ENCODE measurements at regions not wholly inside any gene's neighbourhood (a gene's known extent, or its start where the extent isn't known, plus 50 kb on each side); places are given as distances from the start of the nearest gene placed in this dataset.

DNA sequence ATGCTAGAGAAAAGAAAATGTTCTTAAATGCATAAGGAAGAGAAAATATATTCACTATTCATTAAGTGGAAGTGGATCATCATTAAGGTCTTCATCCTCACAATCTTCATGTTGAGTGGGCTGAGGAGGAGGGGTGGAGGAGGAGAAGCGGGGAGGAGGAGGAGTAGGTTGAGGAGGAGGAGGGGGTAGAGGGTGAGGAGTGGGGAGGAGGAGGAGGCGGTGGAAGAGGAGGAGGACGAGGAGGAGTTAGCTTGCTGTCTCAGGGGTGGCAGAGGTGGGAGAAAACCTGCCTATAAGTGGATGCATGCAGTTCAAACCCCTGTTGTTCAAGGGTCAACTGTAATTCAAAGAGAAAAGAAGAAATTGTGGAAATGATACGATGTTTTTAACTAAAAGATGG lies 71.6 kb downstream of the MYEOV start:
- DNase-seq, result no peak

DNA sequence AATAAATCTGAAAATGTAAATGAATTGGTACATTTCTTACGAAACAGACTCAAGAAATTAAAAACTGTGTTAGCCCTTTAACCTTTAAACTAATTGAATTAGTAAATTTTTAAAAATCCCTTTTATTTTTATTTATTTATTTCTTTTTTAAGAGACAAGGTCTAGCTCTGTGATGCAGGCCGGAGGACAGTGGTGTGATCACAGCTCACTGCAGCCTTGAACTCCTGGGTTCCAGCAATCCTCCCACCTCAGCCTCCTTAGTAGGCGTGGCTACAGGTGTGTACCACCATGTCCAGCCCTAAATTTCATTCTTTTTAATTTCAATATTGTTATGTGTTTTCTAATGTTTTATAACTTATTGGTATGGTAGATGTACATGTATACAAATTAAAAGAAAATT lies 72.6 kb downstream of the MYEOV start:
- DNase-seq, result no peak

DNA sequence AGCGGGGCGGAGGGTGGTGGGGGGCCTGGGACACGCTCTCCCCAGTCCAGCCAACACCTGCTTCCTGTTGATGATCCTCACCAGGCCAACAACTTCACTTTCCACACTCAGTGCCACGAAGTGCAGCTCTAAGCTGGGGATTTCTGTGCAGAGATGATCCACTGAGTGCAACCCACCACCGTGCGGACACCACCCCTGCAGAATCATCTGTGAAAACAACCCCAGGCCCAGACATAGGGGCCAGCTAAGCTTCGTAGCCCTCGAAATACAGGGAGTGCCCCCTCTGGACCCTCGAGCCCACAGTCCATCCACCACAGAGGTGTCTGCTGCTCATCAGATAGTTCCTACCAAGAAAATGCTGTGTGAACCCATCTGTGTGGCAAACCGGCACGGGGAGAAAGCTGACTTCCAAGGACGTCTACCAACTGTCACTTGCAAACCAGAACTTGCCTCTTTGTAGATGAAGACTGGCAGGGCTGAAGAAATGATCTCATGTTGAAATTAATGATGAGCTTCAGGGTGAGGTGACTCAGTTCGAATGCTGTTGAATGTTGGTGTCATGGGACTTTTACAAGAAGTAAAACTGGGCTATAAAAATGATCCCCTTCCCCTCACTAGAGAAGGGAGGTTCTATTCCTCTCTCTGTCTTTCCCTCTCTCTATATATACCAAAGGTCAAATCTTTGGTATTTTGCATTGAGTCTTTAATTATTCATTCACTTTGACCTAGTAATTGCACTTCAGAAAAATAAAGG lies 73.4 kb downstream of the MYEOV start:
- DNase-seq, result no peak

DNA sequence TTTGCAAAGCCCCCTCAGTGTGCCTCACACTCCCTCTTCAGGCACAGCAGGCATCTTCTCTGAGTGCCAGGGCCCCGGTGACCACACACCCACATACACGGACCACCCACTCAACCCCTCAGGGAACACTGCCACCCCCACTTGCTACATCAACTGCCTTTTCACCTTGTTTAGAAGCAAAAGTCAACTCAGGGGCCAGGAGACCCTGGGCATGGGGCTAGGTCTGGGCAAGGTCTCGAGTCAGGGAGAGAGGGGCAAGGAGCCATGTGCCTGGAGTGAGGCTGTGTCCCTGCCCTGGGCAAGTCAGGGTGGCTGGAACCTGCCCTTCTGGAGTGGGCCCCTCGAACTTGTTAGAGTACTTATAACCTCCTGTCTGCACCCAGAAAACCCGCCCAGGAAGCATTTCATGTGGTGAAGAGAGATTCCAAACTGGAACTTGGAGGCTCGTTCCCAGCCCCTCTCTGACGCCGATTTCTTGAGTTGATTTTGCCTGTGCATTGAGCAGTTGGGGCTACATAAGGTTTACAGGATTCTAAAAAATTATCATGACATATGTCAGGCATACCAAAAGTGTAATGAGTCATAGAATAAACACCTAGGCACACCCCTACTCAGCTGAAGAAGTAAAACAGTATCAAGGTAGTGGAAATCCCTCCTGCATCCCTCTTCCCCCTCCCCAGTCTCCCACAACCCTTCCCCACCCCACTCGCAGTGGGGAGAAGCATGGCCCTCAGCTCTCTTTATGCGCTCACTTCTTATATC lies 74.3 kb downstream of the MYEOV start:
- DNase-seq, result no peak

DNA sequence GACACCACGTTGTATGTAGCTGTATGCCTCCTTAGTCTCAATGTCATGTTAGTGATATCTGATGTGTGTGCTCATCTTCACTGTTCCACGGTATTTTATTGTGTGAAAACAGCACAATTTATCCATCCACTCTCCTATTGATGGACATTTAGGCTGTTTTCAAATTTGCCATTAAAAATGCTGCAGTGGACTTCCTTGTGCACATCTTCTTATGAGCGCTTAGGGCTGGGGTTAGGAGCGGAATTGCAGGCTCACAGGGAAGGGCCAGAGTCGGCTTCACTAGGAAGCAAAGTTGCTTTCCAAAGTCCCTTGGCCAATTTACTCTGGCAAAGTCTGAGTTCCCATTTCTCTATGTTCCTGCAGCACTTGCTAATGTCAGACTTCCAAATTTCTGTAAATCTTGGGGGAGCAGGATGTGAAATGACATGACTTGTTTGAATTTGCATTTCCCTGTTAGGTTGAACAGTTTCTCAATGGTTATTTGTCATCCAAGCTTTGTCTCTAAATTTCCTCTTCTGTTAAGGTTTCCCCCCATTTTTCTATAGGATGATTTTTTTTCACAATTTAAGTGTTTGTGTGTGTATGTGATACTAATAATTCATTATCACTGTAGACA lies 75.4 kb downstream of the MYEOV start:
- no peak for DNase-seq

DNA sequence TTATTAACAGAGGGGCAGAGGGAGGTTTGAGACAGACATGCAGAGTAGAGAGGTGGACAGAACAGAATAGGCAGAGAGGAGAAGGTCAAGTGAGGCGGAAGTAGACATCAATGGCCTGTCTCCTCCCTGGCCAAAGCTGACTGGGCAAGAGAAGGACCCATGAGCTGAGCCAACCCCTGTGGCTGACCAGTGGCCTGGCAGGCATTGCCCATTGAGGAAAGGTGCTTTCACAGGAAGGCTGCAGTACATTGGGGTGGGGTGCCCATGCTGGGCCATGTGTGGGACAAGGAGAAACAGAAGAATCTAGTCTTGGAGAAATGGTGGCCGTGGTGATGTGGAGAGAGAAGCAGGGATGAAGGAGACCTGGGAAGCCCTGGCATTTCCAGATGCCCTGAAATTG lies 76.0 kb downstream of the MYEOV start:
- DNase-seq, result no peak

DNA sequence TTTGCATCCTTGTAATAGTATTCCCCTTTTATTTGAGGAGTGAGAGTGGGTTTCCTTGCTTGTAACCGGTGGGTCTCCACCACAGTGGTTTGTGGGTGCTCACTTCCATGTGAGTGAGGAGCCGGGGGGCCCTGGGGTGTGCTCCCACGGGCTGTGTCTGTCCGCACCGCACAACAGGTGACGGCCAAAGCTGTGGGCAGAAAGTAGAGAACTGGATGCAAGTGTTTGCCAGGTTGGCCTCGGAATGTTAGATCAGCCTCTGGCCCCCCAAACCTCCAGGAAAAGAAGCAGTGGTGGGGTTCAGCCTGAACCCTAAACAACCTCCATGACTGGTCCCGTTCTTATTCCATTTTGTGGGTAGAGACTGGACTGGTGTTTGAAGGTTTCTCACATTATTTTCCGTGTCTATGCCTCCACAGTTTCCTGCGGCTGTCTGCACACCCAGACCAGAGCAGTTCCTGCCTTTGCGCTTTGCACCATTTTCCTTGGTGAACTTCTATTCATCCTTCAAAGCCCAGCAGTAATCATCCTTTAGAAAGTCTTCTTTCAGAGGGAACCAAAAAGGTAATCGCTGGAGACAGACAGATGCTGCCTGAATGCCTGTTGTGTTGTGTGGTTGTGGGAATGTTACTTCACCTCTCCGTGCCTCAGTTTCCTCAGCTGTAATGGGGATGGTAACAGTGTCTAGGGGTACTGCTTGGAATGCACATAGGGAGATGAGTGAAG lies 77.2 kb downstream of the MYEOV start:
- DNase-seq, result no peak

DNA sequence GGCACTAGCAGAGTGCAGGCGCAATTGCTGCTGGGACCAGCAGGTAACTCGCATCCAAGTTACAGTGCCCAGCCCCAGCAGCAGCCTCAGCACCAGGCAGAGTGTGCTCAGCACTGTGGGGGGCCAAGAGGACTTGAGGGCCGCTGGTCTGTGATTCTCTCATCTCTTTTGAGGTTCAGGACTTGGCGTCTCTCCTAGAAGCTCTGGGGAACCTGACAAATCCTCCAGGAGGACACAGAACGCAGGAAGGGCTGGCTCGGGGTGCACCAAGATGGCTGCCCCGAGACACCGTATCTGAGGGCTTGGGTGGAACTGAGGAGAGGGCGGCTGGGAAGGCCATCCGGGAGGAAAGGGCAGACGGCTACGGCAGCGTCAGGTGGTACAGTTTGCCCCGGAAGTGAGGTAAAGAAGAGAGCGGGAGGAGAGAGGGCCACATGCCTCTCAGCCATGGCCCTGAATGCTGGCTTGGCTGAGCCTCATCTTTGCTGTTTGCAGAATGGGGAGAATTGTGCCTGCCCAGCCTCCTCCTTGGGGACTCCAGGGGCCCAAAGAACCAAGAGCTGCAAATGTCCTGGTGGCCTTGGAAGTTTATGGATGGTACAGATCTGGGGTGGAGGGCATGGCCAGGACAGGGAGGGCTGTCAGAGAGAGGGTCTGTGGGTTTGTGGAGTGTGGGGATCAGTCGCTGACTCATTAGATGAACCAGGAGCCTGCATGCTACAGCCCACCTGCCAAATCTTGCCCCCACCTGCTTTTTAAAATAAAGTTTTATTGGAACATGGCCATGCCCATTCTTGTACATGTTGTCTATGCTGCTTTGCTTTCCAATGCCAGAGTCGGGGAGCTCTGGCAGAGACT lies 78.0 kb downstream of the MYEOV start:
- DNase-seq, result no peak

DNA sequence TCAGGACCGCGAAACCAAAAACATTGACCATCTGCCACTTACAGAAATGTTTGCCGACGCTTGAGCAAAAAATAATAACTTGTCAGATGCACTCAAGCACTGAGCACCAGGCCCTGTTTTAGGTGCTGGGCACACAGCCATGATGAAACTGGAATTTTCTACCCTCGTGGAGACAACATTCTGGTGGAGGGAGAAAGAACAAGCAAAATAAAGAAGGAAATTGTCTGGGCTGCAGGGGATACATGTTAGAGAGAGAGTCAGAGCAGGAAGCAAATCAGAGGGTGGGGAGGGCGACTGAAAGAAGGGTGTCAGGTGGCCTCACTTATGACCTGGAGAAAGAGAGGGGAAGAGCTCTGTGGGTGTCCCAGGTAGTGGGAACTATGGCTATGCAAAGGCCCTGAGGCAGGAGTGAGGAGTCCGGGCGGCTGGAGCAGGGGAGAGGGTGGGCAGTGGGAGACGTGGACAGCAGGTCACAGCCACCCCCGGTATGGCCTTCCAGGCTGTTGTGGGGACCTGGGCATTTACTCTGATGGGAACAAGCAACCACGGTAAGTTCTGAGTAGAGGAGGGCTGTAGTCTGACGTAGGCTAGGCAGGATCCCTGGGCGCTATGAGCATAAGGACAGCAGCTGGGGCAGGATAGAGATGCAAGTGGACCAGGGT lies 78.8 kb downstream of the MYEOV start:
- no peak for DNase-seq

DNA sequence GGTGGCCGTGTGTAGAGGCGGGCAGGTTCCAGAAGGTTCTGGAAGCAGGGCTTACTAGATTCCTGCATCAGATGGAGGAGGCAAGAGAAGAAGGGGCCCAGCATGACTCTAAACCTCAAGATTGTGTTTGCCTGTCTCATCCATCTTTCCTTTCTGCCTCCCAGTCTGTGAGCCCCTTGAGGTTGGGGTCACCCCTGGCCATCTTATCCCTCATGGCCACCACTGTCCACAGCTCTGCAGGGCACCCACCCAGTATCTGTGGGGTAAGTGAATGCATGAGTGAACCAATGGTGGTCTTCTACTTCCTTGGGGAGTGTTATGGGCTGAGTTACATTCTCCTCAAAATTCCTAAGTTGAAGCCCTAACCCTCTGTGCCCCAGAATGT lies 79.3 kb downstream of the MYEOV start:
- no peak for DNase-seq

DNA sequence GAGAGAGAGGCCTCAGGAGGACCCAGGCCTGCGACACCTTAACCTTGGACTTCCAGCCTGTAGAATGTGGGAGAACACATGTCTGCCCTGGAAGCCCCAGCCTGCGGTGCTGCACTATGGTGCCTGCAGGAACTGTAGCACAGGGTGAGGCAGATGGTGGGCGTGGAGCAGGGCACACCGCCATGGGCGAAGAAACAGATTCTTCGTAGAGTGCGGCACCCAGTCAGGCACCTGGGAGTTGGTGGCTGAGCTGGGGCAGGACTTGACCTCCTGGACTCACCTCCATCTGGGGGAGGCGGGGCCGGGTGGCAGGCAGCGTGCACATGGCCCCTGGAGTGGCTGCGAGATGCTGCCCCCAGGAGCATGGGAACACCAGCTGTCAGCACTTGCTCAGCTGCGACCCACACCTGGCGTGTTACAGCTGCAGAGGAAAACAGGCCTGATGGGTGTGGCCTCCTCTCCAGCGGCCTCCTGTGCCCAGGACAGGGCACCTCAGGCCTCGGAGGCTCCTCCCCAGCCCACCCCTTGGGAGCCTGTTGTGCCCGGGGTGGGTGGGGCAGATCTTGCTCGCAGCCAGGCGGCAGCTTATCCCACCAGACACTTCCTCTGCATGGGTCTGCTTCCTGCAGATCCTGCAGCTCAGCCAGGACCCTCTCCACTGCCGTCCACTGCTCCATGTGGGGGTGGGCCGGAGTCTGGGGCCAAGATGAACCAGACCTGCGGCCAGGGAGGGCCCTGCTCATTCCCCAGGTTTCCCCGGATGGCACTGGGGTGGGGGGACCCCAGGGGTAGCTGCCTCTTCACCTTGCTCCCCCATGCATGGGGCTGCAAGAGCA lies 80.4 kb downstream of the MYEOV start:
- DNase-seq, result no peak

DNA sequence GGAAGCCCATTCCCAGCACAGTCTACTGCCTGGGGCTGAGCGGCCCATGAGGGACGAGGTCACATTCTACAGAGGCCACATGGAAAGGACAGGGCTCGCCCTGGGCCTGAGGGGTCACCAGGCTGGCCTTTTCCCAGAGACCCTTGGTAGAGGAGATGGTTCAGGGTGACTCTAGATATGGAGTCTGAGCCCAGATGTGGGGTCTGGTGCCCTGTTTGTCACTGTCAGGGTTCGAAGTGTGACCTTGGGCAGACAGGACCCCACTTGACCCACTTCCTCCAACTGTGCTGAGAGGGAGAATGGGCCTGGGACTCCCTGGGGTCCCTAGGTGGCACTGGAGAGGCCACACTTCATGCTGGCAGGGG lies 81.0 kb downstream of the MYEOV start:
- DNase-seq, result no peak

DNA sequence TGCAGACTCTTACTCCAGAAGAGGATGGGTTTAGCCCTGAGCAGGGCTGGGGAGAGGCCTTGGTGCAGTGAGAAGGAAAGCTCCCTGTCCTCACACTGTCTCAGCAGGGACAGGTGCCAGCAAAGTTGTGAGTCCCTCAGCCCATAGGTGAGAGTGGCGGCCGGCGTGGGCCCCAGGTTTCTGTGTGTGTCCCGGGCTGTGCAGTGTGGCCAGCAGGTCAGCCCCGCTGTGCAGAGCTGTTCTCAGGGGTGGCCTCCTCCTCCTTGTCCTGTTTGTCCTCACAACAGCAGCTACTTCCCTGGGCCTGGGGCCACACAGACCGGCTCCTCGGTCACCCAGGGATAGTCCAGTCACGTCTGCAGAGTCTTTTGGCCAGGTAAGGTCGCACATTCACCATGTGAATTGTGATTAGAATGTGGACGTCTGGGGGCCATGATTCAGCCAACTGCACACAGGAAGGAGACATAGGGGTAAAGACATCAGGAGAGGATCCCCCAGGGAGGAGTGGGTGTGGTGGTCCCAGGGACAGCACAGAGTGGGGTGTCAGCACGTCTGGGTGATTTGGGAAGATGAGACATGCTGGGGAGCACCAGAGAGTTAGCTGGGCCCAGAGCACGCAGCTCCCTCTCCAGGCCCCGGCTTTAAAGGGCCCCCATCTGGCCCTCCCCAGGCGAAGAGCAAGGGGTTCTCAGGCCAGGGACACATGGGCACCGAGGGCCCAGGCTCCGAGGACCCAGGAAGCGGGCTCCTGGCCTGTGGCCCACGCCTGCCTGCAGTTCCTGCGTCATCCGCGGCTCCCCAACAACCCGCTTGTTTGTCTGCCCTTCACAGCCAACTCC lies 81.6 kb downstream of the MYEOV start:
- no peak for DNase-seq

DNA sequence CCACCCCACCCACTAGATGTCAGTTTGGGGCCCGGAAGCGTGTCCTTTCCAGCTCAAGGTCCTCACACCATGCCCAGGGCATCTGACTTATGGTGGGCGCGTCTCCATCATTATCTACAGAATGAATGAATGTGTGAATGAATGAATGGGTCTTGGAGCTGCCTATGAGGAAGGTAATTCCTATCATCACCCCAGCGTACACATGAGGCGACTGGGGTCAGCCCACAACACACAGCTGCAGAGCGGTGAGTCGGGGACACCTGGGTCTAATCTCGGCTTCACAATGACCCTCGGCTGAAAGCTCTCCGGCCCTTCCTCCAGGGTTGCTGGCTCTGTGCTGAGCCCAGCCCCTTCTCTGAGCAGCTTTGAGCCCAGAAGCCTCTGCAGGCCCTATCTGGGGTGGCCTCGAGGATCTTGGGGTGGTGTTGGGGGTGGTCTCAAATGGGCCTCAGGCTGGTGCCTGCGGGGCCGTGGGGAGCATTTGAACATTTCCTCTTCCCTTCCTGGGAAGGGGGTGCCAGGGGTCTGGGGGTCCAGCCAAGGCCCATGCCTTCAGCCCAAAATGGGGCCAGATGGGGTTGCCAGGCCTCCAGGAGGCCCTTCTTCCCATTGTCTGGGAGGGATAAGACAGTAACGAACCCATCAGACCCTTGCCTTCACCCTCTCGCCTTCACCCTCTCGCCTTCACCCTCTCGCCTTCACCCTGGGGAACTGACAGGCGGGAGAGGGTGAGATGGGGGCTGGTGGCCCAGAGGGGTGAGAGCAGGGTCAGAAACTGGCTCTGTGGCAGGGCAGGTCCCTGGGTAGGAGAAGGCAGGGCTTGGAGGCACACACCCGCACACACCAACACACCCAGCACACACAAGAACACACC lies 82.4 kb downstream of the MYEOV start:
- no peak for DNase-seq

DNA sequence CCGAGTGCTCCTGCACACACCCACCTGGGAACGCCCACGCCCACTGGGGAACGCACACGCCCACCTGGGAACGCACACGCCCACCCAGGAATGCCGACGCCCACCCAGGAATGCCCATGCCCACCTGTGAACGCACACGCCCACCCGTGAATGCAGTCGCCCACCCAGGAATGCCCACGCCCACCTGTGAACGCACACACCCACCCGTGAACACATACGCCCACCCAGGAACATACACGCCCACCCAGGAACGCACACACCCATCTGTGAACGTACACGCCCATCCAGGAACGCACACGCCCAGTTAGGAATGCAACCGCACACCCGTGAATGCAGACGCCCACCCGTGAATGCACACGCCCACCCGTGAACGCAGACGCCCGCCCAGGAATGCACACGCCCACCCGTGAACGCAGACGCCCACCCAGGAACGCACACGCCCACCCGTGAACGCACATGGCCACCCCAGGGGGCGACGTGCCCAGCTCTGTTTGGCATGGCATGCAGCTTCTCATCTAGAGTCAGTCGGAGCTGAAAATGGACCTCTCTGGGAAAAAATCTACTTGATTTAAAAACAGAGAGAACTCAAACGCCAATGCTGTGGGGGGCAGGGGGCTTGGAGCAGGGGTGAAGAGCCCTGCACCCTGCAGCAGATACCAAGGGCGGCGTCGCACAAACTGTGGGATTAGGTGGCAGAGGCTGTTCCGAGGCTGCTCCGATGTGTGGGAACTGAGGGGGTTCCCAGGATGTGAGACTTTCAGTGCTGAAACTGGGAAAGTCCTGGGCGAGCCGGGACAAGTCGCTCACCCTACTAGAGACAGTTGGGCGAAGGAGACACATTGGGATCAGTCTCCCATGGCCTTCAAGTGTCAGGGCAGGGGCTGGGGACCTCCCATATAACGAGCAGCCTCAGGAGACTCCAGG lies 83.3 kb downstream of the MYEOV start:
- DNase-seq, result no peak

DNA sequence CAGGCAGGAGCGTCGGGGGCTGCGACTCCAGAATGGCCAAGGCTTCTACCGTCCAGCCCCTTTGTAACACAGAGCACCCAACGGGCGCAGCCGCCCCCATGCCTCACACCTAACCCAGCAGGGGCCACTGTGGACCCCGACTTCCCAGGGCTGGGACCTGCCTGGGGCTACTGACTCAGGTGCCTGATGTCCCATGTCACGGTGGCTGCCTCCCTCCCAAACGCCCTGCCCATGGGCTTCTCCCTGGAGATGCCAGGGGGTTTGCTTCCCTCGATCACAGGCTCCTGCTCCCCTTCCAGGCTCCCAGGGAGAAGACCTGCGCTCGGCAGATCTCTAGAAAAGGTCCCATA lies 84.0 kb downstream of the MYEOV start:
- no peak for DNase-seq

DNA sequence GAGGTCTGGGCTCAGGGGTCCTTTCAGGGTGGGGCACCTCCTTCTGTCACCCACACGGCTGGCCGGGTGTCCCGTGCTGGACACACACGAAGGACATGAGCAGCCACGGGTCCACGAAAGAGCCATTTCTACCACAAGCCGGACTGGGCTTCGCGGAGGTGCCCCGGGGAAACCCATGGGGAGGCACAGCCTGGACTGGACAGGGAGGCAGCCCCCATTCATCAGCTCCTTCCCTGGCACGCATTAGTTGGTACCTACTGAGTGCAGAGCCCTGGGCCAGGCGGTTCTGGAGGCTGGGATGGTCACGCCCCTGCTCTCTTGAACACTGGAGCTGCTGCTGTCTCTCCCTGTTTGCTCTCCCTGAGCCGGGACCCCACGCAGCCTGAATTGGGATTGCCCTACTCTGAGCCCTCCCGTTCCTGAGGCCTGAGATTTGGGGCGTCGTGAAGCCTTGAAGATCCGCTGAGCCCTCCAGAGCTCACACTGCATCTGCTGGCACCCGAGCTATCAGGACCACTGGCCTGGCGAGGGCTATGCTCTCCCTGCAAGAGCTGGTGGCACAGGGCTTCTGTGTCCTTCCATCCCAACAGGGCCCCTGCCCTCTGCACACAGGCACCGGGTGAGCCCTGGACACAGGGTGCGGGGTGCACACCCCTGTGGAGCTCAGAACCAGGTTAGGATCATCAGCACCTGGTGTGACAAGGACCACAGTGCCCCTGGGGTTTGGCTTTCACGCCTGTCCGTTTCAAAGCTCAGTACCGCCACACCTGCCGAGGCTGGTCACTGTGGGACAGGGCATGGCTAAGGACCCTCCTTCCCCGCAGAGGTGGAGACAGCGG lies 84.6 kb downstream of the MYEOV start:
- DNase-seq, result no peak

All from CD4-positive, alpha-beta T cell treated with Interleukin-12 subunit alpha and Interleukin-12 subunit beta, for 1 hour (primary cell).